HCT116 (cell line): ENCODE measurements at regions not wholly inside any gene's neighbourhood (a gene's known extent, or its start where the extent isn't known, plus 50 kb on each side); places are given as distances from the start of the nearest gene placed in this dataset.

ENCODE experiments used
- ATAC-seq: fragments of 200-7000 bp; cut with Tn5 transposase; 2 replicates; pipeline ENCODE4 v1.9.1; 2020; ENCODE audit warnings: mild to moderate bottlenecking, moderate library complexity
- BruUV-seq: library from RNA; stranded (reverse); fragments of 400-500 nt; replicated peaks from 2 replicates; lab custom pipeline; 2021; lab: Mats Ljungman, UMichigan
- CTCF ChIA-PET: fragments of 300-600 bp; sonication (Branson Sonifier 250); formaldehyde crosslinking; loops from one replicate; lab custom pipeline; 2021; ENCODE audit warnings: antibody characterized with exemption; lab: Charles Lee
- POLR2A ChIA-PET: fragments of 300-600, 350-600 bp; sonication (Branson Sonifier 250); formaldehyde crosslinking; loops from one replicate; lab custom pipeline; 2021; ENCODE audit warnings: antibody characterized with exemption; lab: Charles Lee
- RAD21 ChIA-PET, 2 experiments: fragments of 300-600 bp; sonication (Branson Sonifier 250); formaldehyde crosslinking; loops; one replicate each; lab custom pipeline; 2023; ENCODE audit warnings: low total read pairs in 2 of 2; ENCODE audit not compliant: uncharacterized antibody in 2 of 2, unreplicated experiment in 2 of 2, low non-redundant PET in 1 of 2; lab: Charles Lee
- DNase-seq: peaks from one replicate; pipeline ENCODE4 v3.0.0-alpha.2; 2010; ENCODE audit warnings: low read depth, low spot score
- H2AFZ ChIP-seq: fragments of 200-600 bp; shearing (Covaris generic), sonication (generic); 2 replicates; pipeline ENCODE4 v1.6.1; 2017; ENCODE audit warnings: low read depth, mixed run types, mixed read lengths, antibody characterized with exemption, low read length; ENCODE audit not compliant: poor library complexity, severe bottlenecking
- H3K27ac ChIP-seq: 2 replicates; pipeline ENCODE4 v1.5.1; 2012; ENCODE audit warnings: low read depth, low read length
- H3K27me3 ChIP-seq: fragments of 200-600 bp; sonication (generic); 2 replicates; pipeline ENCODE4 v1.6.1; 2016; ENCODE audit warnings: mixed run types, low read length, mixed read lengths; ENCODE audit not compliant: insufficient read depth
- H3K36me3 ChIP-seq, 2 experiments: fragments of 200-500 bp in 1 of 2; fragments of 200-600 bp in 1 of 2; sonication (Bioruptor generic) in 1 of 2; sonication (generic) in 1 of 2; 2 replicates each; pipeline versions ENCODE4 v1.5.1 to v1.6.1; 2014 to 2016; ENCODE audit warnings: low read length in 2 of 2, inconsistent platforms in 1 of 2, mixed read lengths in 1 of 2, mixed run types in 1 of 2; ENCODE audit not compliant: insufficient read depth in 2 of 2, control insufficient read depth in 1 of 2
- H3K4me1 ChIP-seq, 2 experiments: fragments of 200-600 bp in 1 of 2; sonication (generic) in 1 of 2; 2 replicates each; pipeline versions ENCODE4 v1.5.1 to v1.6.1; 2012 to 2017; ENCODE audit warnings: low read length in 2 of 2, inconsistent platforms in 1 of 2, mild to moderate bottlenecking in 1 of 2, mixed read lengths in 1 of 2, mixed run types in 1 of 2, moderate library complexity in 1 of 2; ENCODE audit not compliant: insufficient read depth in 2 of 2, control insufficient read depth in 1 of 2
- H3K4me2 ChIP-seq: fragments of 200-600 bp; sonication (generic); 2 replicates; pipeline ENCODE4 v1.6.1; 2017; ENCODE audit warnings: mixed run types, low read length, mixed read lengths
- H3K4me3 ChIP-seq, 2 experiments: fragments of 200-600 bp in 1 of 2; sonication (generic) in 1 of 2; replicated peaks in 1 of 2; 2 replicates each; pipeline ENCODE4 v1.5.1; 2011 to 2016; ENCODE audit warnings: low read length in 2 of 2, control low read depth in 1 of 2, low read depth in 1 of 2, mild to moderate bottlenecking in 1 of 2, mixed read lengths in 1 of 2, mixed run types in 1 of 2
- H3K79me2 ChIP-seq: fragments of 200-600 bp; sonication (generic); 2 replicates; pipeline ENCODE4 v1.6.1; 2017; ENCODE audit warnings: mild to moderate bottlenecking, mixed run types, low read length, moderate library complexity, mixed read lengths; ENCODE audit not compliant: insufficient read depth
- H3K9ac ChIP-seq: fragments of 200-600 bp; sonication (generic); 2 replicates; pipeline ENCODE4 v1.6.1; 2016; ENCODE audit warnings: low read length, mixed read lengths
- H3K9me2 ChIP-seq: fragments of 200-600 bp; sonication (generic), shearing (Covaris generic); 2 replicates; pipeline ENCODE4 v1.6.1; 2017; ENCODE audit warnings: mixed run types, mild to moderate bottlenecking, moderate library complexity; ENCODE audit not compliant: insufficient read depth
- H3K9me3 ChIP-seq, 2 experiments: fragments of 200-500 bp in 1 of 2; fragments of 200-600 bp in 1 of 2; sonication (Bioruptor generic) in 1 of 2; sonication (generic) in 1 of 2; 2 replicates each; pipeline ENCODE4 v1.6.1; 2014 to 2017; ENCODE audit warnings: low read length in 2 of 2, mixed read lengths in 2 of 2, inconsistent platforms in 1 of 2, low read depth in 1 of 2, mild to moderate bottlenecking in 1 of 2, mixed run types in 1 of 2, moderate library complexity in 1 of 2; ENCODE audit not compliant: control insufficient read depth in 1 of 2, insufficient read depth in 1 of 2
- H4K20me1 ChIP-seq: fragments of 200-600 bp; sonication (generic), shearing (Covaris generic); 2 replicates; pipeline ENCODE4 v1.6.1; 2017; ENCODE audit warnings: mixed run types, mild to moderate bottlenecking, moderate library complexity; ENCODE audit not compliant: insufficient read depth
- EGR1 ChIP-seq: IDR thresholded peaks from 2 replicates; pipeline ENCODE4 v1.6.1; 2012; ENCODE audit warnings: low read depth
- POLR2A ChIP-seq: IDR thresholded peaks from 2 replicates; pipeline ENCODE4 v1.7.0; 2011; ENCODE audit warnings: borderline replicate concordance; ENCODE audit not compliant: insufficient read depth, insufficient read length; ENCODE audit errors: extremely low read depth
- RAD21 ChIP-seq: IDR thresholded peaks from 2 replicates; pipeline ENCODE4 v1.6.1; 2012; ENCODE audit warnings: low read depth, mild to moderate bottlenecking
- SP1 ChIP-seq: IDR thresholded peaks from 2 replicates; pipeline ENCODE4 v1.6.1; 2012; ENCODE audit warnings: low read depth
- SRF ChIP-seq: IDR thresholded peaks from 2 replicates; pipeline ENCODE4 v1.6.1; 2012; ENCODE audit warnings: low read depth
- TCF7L2 ChIP-seq: IDR thresholded peaks from 2 replicates; pipeline ENCODE4 v1.7.0; 2011; ENCODE audit warnings: borderline replicate concordance, inconsistent platforms; ENCODE audit not compliant: insufficient read depth, insufficient read length; ENCODE audit errors: extremely low read depth
- ZFX ChIP-seq: fragments of 450-650 bp; IDR thresholded peaks from 2 replicates; pipeline ENCODE4 v1.6.1; 2017
- ZNF274 ChIP-seq: fragments of 200-500 bp; sonication (Bioruptor generic); IDR thresholded peaks from 2 replicates; pipeline ENCODE4 v1.6.1; 2014; ENCODE audit warnings: mild to moderate bottlenecking, low read depth, low read length, inconsistent platforms
- intact Hi-C: fragments of 100-400 bp; cut with micrococcal nuclease; formaldehyde crosslinking; loops from 2 replicates; pipeline ENCODE4 v1.10.0; 2022
- TF ChIP-seq, protein P1 (sequence below): IDR thresholded peaks from 2 replicates; pipeline ENCODE4 v1.6.1; 2011; ENCODE audit warnings: mild to moderate bottlenecking, low read length, moderate library complexity; ENCODE audit not compliant: insufficient replicate concordance; ENCODE audit errors: extremely low read depth
- TF ChIP-seq, protein P2 (sequence below): IDR thresholded peaks from 2 replicates; pipeline ENCODE4 v1.6.1; 2012
- TF ChIP-seq, protein P3 (sequence below): IDR thresholded peaks from 2 replicates; pipeline ENCODE4 v1.6.1; 2012; ENCODE audit warnings: low read depth
- TF ChIP-seq, protein P4 (sequence below): IDR thresholded peaks from 2 replicates; pipeline ENCODE4 v1.6.1; 2012

DNA sequence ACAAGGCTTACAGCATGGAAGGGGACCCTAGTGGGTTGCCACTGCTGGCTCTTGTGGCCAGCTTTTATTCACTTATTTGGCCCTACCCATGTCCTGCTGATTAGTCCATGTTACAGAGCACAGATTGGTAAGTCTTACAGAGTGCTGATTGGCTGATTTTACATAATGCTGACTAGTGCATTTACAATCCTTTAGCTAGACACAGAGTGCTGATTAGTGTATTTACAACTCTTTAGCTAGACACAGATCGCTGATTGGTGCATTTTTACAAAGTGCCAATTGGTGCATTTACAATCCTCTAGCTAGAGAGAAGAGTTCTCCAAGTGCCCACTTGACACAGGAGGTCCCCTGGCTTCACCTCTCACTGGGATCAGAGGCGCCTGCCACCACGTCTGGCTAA is 485.0 kb upstream of the TSPY4 start:
- Histone ChIP-seq H3K4me2 (no peak overlapping the region), H3K9me3 (no peaks in the 10 kb centered on the region), H3K36me3 (no peaks in the 10 kb centered on the region), H2AFZ (no peak overlapping the region), H3K9me2 (no peaks in the 10 kb centered on the region), H3K27me3 (no peaks in the 10 kb centered on the region), H3K9ac (no peak overlapping the region), H3K4me3 (no peak overlapping the region), H3K27ac (no peak overlapping the region), H3K4me1 (no peaks in the 10 kb centered on the region), H4K20me1 (no peaks in the 10 kb centered on the region), H3K79me2 (no peaks in the 10 kb centered on the region)
- no TSS peak for BruUV-seq
- intact Hi-C loops: no loop called here
- TF ChIP-seq EGR1 (no peak), SRF (no peak), POLR2A (no peak), TCF7L2 (no peak), RAD21 (no peak), ZNF274 (no peak), SP1 (no peak), ZFX (no peak)
- TF ChIP-seq, protein P1, sequence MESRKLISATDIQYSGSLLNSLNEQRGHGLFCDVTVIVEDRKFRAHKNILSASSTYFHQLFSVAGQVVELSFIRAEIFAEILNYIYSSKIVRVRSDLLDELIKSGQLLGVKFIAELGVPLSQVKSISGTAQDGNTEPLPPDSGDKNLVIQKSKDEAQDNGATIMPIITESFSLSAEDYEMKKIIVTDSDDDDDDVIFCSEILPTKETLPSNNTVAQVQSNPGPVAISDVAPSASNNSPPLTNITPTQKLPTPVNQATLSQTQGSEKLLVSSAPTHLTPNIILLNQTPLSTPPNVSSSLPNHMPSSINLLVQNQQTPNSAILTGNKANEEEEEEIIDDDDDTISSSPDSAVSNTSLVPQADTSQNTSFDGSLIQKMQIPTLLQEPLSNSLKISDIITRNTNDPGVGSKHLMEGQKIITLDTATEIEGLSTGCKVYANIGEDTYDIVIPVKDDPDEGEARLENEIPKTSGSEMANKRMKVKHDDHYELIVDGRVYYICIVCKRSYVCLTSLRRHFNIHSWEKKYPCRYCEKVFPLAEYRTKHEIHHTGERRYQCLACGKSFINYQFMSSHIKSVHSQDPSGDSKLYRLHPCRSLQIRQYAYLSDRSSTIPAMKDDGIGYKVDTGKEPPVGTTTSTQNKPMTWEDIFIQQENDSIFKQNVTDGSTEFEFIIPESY: no peak
- TF ChIP-seq, protein P2, sequence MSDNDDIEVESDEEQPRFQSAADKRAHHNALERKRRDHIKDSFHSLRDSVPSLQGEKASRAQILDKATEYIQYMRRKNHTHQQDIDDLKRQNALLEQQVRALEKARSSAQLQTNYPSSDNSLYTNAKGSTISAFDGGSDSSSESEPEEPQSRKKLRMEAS: no peak
- TF ChIP-seq, protein P3, sequence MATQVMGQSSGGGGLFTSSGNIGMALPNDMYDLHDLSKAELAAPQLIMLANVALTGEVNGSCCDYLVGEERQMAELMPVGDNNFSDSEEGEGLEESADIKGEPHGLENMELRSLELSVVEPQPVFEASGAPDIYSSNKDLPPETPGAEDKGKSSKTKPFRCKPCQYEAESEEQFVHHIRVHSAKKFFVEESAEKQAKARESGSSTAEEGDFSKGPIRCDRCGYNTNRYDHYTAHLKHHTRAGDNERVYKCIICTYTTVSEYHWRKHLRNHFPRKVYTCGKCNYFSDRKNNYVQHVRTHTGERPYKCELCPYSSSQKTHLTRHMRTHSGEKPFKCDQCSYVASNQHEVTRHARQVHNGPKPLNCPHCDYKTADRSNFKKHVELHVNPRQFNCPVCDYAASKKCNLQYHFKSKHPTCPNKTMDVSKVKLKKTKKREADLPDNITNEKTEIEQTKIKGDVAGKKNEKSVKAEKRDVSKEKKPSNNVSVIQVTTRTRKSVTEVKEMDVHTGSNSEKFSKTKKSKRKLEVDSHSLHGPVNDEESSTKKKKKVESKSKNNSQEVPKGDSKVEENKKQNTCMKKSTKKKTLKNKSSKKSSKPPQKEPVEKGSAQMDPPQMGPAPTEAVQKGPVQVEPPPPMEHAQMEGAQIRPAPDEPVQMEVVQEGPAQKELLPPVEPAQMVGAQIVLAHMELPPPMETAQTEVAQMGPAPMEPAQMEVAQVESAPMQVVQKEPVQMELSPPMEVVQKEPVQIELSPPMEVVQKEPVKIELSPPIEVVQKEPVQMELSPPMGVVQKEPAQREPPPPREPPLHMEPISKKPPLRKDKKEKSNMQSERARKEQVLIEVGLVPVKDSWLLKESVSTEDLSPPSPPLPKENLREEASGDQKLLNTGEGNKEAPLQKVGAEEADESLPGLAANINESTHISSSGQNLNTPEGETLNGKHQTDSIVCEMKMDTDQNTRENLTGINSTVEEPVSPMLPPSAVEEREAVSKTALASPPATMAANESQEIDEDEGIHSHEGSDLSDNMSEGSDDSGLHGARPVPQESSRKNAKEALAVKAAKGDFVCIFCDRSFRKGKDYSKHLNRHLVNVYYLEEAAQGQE: no peak
- TF ChIP-seq, protein P4, sequence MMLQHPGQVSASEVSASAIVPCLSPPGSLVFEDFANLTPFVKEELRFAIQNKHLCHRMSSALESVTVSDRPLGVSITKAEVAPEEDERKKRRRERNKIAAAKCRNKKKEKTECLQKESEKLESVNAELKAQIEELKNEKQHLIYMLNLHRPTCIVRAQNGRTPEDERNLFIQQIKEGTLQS: no peak
- no peak for DNase-seq
- RAD21 ChIA-PET: no interaction called here
- ATAC-seq: no peak
- CTCF ChIA-PET: no interaction called here
- POLR2A ChIA-PET: no interaction called here
